Fibroblast of lung (primary cell): ENCODE measurements at regions not wholly inside any gene's neighbourhood (a gene's known extent, or its start where the extent isn't known, plus 50 kb on each side); places are given as distances from the start of the nearest gene placed in this dataset.

Experiments
- EZH2 ChIP-seq: IDR thresholded peaks from 2 replicates; pipeline ENCODE4 v1.5.1; 2012; ENCODE audit warnings: low read length, control low read depth, mild to moderate bottlenecking; ENCODE audit errors: missing control alignments
- TF ChIP-seq, protein P1 (sequence below), 2 donors: IDR thresholded peaks in 1 of 2; conservative IDR thresholded peaks in 1 of 2; 1 replicate in 1 of 2; 2 replicates in 1 of 2; pipeline ENCODE4 v1.5.1; 2011 to 2012; ENCODE audit warnings: low read length in 2 of 2, control low read depth in 1 of 2, inconsistent platforms in 1 of 2, low read depth in 1 of 2, mild to moderate bottlenecking in 1 of 2

DNA sequence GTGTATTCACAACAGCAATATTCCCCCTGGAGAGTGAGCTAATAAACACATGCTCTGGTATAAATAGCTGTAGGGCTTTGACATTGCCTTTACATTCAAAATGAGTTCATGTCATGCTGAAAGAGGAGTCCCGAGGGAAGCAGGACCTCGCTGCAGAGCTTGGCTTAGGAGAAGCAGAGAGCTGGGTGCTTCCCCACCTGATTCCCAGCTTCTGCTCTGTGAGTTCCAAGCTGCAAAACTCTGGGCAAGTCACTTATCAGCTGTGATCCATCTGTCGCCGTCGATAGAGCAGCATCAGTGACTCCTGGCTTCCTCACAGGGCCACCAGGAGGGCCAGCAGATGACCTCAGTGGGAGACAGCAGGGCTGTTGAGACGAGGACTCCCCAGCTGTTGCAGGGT is 241.8 kb downstream of the ANKRD60 start:
- TF ChIP-seq, protein P1, sequence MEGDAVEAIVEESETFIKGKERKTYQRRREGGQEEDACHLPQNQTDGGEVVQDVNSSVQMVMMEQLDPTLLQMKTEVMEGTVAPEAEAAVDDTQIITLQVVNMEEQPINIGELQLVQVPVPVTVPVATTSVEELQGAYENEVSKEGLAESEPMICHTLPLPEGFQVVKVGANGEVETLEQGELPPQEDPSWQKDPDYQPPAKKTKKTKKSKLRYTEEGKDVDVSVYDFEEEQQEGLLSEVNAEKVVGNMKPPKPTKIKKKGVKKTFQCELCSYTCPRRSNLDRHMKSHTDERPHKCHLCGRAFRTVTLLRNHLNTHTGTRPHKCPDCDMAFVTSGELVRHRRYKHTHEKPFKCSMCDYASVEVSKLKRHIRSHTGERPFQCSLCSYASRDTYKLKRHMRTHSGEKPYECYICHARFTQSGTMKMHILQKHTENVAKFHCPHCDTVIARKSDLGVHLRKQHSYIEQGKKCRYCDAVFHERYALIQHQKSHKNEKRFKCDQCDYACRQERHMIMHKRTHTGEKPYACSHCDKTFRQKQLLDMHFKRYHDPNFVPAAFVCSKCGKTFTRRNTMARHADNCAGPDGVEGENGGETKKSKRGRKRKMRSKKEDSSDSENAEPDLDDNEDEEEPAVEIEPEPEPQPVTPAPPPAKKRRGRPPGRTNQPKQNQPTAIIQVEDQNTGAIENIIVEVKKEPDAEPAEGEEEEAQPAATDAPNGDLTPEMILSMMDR (conservative IDR thresholded peaks at IDR 0.05 in 1 of 2, IDR thresholded peaks at IDR 0.05 in 1 of 2; ENCODE audit: low read depth in 1 of 2, low read length in 2 of 2): no peak
- no peak for TF ChIP-seq EZH2
